ENCODE measurements at regions not wholly inside any gene's neighbourhood (a gene's known extent, or its start where the extent isn't known, plus 50 kb on each side); places are given as distances from the start of the nearest gene placed in this dataset.

- in situ Hi-C loops (cut with HindIII; ENCODE audit: low sequenced_read_pairs), result no loop called here
- no peak overlapping the region for H3K4me3 ChIP-seq (ENCODE audit: low read depth, low read length)
- TF ChIP-seq CTCF (IDR thresholded peaks at IDR 0.05; ENCODE audit: low read depth, low read length, missing control alignments), result no peak
Measured at GRCh38 chr1:213604477-213604876, 383.3 kb upstream of the PROX1 start.

GRCh38 chr1:213605732-213606131 lies 382.0 kb upstream of the PROX1 start:
- in situ Hi-C loops (cut with HindIII; ENCODE audit: low sequenced_read_pairs), result no loop called here
- TF ChIP-seq CTCF (IDR thresholded peaks at IDR 0.05; ENCODE audit: low read depth, low read length, missing control alignments), result no peak
- DNase-seq (ENCODE audit: low read depth), result no peak
- no peak overlapping the region for H3K4me3 ChIP-seq (ENCODE audit: low read depth, low read length)

More at GRCh38 chr1:213604477-213604876, 383.3 kb upstream of the PROX1 start:
- no peak for DNase-seq (ENCODE audit: low read depth)

- no peak for DNase-seq (ENCODE audit: low read depth)
- no peak for TF ChIP-seq CTCF (IDR thresholded peaks at IDR 0.05; ENCODE audit: low read depth, low read length, missing control alignments)
- in situ Hi-C loops (cut with HindIII; ENCODE audit: low sequenced_read_pairs), result no loop called here
- H3K4me3 ChIP-seq (ENCODE audit: low read depth, low read length), result no peak overlapping the region
Measured at GRCh38 chr1:213606252-213606820, 381.4 kb upstream of the PROX1 start.

- no peak for TF ChIP-seq CTCF (IDR thresholded peaks at IDR 0.05; ENCODE audit: low read depth, low read length, missing control alignments)
- DNase-seq (ENCODE audit: low read depth), result no peak
- in situ Hi-C loops (cut with HindIII; ENCODE audit: low sequenced_read_pairs), result no loop called here
Measured at GRCh38 chr1:213613549-213613948, 374.2 kb upstream of the PROX1 start.

GRCh38 chr1:213615226-213615916 lies 372.4 kb upstream of the PROX1 start:
- in situ Hi-C loops (cut with HindIII; ENCODE audit: low sequenced_read_pairs), result no loop called here
- TF ChIP-seq CTCF (IDR thresholded peaks at IDR 0.05; ENCODE audit: low read depth, low read length, missing control alignments), result no peak
- H3K4me3 ChIP-seq (ENCODE audit: low read depth, low read length), result no peak overlapping the region
- no peak for DNase-seq (ENCODE audit: low read depth)

More at GRCh38 chr1:213613549-213613948, 374.2 kb upstream of the PROX1 start:
- H3K4me3 ChIP-seq (ENCODE audit: low read depth, low read length), result no peak overlapping the region

- no peak for TF ChIP-seq CTCF (IDR thresholded peaks at IDR 0.05; ENCODE audit: low read depth, low read length, missing control alignments)
- in situ Hi-C loops (cut with HindIII; ENCODE audit: low sequenced_read_pairs), result no loop called here
- no peak overlapping the region for H3K4me3 ChIP-seq (ENCODE audit: low read depth, low read length)
- no peak for DNase-seq (ENCODE audit: low read depth)
Measured at GRCh38 chr1:213617133-213617532, 370.6 kb upstream of the PROX1 start.
